ENCODE measurements at regions not wholly inside any gene's neighbourhood (a gene's known extent, or its start where the extent isn't known, plus 50 kb on each side); places are given as distances from the start of the nearest gene placed in this dataset.

GRCh38 chr13:72645521-72645920, 81.9 kb downstream of the MZT1 start:
- intact Hi-C loops (cut with DNase I): loop anchor here in 1 of 2 donors (10.0 kb wide), 1 partner anchor 49 kb away; no protein-coding TSS in a partner anchor
- WGBS, 4 donors: 79 to 95% (median 89%) methylated on average over 4 of the region's 4 CpGs
- no peak overlapping the region for H3K4me3 ChIP-seq
- no peaks in the 10 kb centered on the region for H3K9me3 ChIP-seq (replicated peaks in 1 of 3)
- no peak for TF ChIP-seq POLR2A (IDR thresholded peaks at IDR 0.05)
- no peaks in the 10 kb centered on the region for H3K36me3 ChIP-seq (replicated peaks in 1 of 2)
- peaks cover 0 to 21% of the 10 kb centered on the region in 2 donors for H3K4me1 ChIP-seq (replicated peaks in 1 of 2)
- DNase-seq: no peak
- H3K27me3 ChIP-seq: no peaks in the 10 kb centered on the region
- no peak overlapping the region for H3K27ac ChIP-seq

- Histone ChIP-seq H3K36me3 (replicated peaks in 1 of 2) (no peaks in the 10 kb centered on the region), H3K9me3 (replicated peaks in 1 of 3) (no peaks in the 10 kb centered on the region), H3K4me3 (no peak overlapping the region), H3K4me1 (replicated peaks in 1 of 2) (peaks cover 0 to 16% of the 10 kb centered on the region in 2 donors), H3K27me3 (no peaks in the 10 kb centered on the region), H3K27ac (no peak overlapping the region)
- WGBS, 4 donors: 36 to 44% (median 42%) methylated on average over 3 of the region's 3 CpGs
- DNase-seq: peak; percentile 69 to 91 (median 82)
- intact Hi-C loops (cut with DNase I): loop anchor here in 1 of 2 donors (10.0 kb wide), 1 partner anchor 51 kb away; no protein-coding TSS in a partner anchor
- TF ChIP-seq CTCF (IDR thresholded peaks at IDR 0.05) (peak; percentile 49 to 74 (median 65)), POLR2A (IDR thresholded peaks at IDR 0.05) (no peak)
Measured at GRCh38 chr13:72643311-72643989, 84.0 kb downstream of the MZT1 start.

DNA sequence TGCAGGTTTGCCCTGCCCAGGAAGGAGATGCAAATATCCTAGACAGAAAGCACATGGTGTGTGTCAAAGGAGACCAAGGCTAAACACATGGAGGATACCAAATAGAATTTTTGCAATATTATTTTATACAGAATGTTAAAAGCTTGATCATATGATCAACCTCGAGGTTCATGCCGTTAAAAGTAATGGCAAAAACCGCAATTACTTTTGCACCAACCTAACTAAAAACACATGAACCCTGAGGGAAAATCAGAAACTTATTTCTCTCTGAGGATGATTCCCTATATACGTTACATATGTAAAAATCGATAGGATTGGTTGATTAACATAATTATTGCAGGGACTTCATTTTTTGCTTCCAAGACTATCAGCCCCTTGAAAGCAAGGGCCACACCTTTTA, 88.1 kb downstream of the MZT1 start:
- Histone ChIP-seq H3K36me3 (replicated peaks in 1 of 2) (no peaks in the 10 kb centered on the region), H3K4me1 (replicated peaks in 1 of 2) (no peaks in the 10 kb centered on the region), H3K27ac (no peak overlapping the region), H3K27me3 (no peaks in the 10 kb centered on the region), H3K9me3 (replicated peaks in 1 of 3) (no peaks in the 10 kb centered on the region), H3K4me3 (no peak overlapping the region)
- intact Hi-C loops (cut with DNase I): no loop called here
- no peak for DNase-seq
- 80 to 96% (median 94%) methylated on average over 5 of the region's 5 CpGs for WGBS, 4 donors
- TF ChIP-seq POLR2A (IDR thresholded peaks at IDR 0.05) (no peak), CTCF (IDR thresholded peaks at IDR 0.05) (no peak)

GRCh38 chr13:72638059-72638815, 89.2 kb downstream of the MZT1 start:
- intact Hi-C loops (cut with DNase I): no loop called here
- no peak overlapping the region for H3K27ac ChIP-seq
- no peak for DNase-seq
- no peaks in the 10 kb centered on the region for H3K9me3 ChIP-seq (replicated peaks in 1 of 3)
- TF ChIP-seq CTCF (IDR thresholded peaks at IDR 0.05) (no peak), POLR2A (IDR thresholded peaks at IDR 0.05) (no peak)
- H3K4me1 ChIP-seq (replicated peaks in 1 of 2): no peaks in the 10 kb centered on the region
- WGBS, 4 donors: 83 to 88% (median 86%) methylated on average over 7 of the region's 7 CpGs
- no peaks in the 10 kb centered on the region for H3K36me3 ChIP-seq (replicated peaks in 1 of 2)
- H3K4me3 ChIP-seq: no peak overlapping the region
- H3K27me3 ChIP-seq: no peaks in the 10 kb centered on the region

All from adrenal gland (tissue), 9 donors.